HS-27A (cell line): ENCODE measurements at regions not wholly inside any gene's neighbourhood (a gene's known extent, or its start where the extent isn't known, plus 50 kb on each side); places are given as distances from the start of the nearest gene placed in this dataset.
A peak's percentile ranks its signal among the peaks of the same experiment; 100 is the strongest.
"Not testable (repeated sequence)": the region's sequence is repeated elsewhere in the genome, so short reads cannot be mapped to it uniquely, and the experiment has no call there.

ENCODE experiments used
- DNase-seq: peaks from one replicate; pipeline ENCODE4 v3.0.0-alpha.2; 2012; ENCODE audit warnings: low read depth, missing footprints

GRCh38 chr7:39758234-39758970 lies 135.0 kb downstream of the RALA start:
- no peak for DNase-seq

GRCh38 chr7:39761449-39761848 lies 138.1 kb downstream of the RALA start:
- no peak for DNase-seq

- not testable (repeated sequence) for DNase-seq
Measured at GRCh38 chr7:39762466-39762865, 139.1 kb downstream of the RALA start.

GRCh38 chr7:39762881-39763280 lies 139.5 kb downstream of the RALA start:
- not testable (repeated sequence) for DNase-seq

GRCh38 chr7:39765833-39766232 lies 142.5 kb downstream of the RALA start:
- not testable (repeated sequence) for DNase-seq

GRCh38 chr7:39768439-39768838 lies 145.1 kb downstream of the RALA start:
- DNase-seq, result not testable (repeated sequence)

- DNase-seq, result not testable (repeated sequence)
Measured at GRCh38 chr7:39774341-39774851, 151.0 kb downstream of the RALA start.

GRCh38 chr7:39781557-39781956 lies 158.2 kb downstream of the RALA start:
- DNase-seq, result not testable (repeated sequence)

- not testable (repeated sequence) for DNase-seq
Measured at GRCh38 chr7:39786440-39786839, 163.1 kb downstream of the RALA start.

- not testable (repeated sequence) for DNase-seq
Measured at GRCh38 chr7:39791035-39791434, 159.0 kb upstream of the CDK13 start.

- not testable (repeated sequence) for DNase-seq
Measured at GRCh38 chr7:39791911-39792310, 158.1 kb upstream of the CDK13 start.

- not testable (repeated sequence) for DNase-seq
Measured at GRCh38 chr7:39793026-39793425, 157.0 kb upstream of the CDK13 start.

- not testable (repeated sequence) for DNase-seq
Measured at GRCh38 chr7:39793851-39794250, 156.2 kb upstream of the CDK13 start.

- DNase-seq, result not testable (repeated sequence)
Measured at GRCh38 chr7:39796947-39797346, 153.1 kb upstream of the CDK13 start.

GRCh38 chr7:39798077-39798476 lies 152.0 kb upstream of the CDK13 start:
- not testable (repeated sequence) for DNase-seq

GRCh38 chr7:39808796-39809481 lies 141.1 kb upstream of the CDK13 start:
- no peak for DNase-seq

- no peak for DNase-seq
Measured at GRCh38 chr7:39810204-39810642, 139.8 kb upstream of the CDK13 start.

- no peak for DNase-seq
Measured at GRCh38 chr7:39810710-39811109, 139.3 kb upstream of the CDK13 start.

- DNase-seq, result peak; percentile 4
Measured at GRCh38 chr7:39811161-39811614, 138.9 kb upstream of the CDK13 start.

GRCh38 chr7:39816462-39817060 lies 133.5 kb upstream of the CDK13 start:
- peak; percentile 5 for DNase-seq

GRCh38 chr7:39819514-39819913 lies 130.5 kb upstream of the CDK13 start:
- no peak for DNase-seq

GRCh38 chr7:39824456-39825200 lies 125.4 kb upstream of the CDK13 start:
- no peak for DNase-seq
